22Rv1 (cell line): ENCODE measurements at regions not wholly inside any gene's neighbourhood (a gene's known extent, or its start where the extent isn't known, plus 50 kb on each side); places are given as distances from the start of the nearest gene placed in this dataset.

Experiments
- H3K27ac ChIP-seq: fragments of 450-650 bp; 2 replicates; pipeline ENCODE4 v1.5.1; 2017
- CTCF ChIP-seq: fragments of 450-650 bp; IDR thresholded peaks from 2 replicates; pipeline ENCODE4 v1.5.1; 2017; ENCODE audit warnings: mild to moderate bottlenecking
- ZFX ChIP-seq: fragments of 450-650 bp; IDR thresholded peaks from 2 replicates; pipeline ENCODE4 v1.6.1; 2017; ENCODE audit warnings: antibody characterized with exemption, borderline replicate concordance

DNA sequence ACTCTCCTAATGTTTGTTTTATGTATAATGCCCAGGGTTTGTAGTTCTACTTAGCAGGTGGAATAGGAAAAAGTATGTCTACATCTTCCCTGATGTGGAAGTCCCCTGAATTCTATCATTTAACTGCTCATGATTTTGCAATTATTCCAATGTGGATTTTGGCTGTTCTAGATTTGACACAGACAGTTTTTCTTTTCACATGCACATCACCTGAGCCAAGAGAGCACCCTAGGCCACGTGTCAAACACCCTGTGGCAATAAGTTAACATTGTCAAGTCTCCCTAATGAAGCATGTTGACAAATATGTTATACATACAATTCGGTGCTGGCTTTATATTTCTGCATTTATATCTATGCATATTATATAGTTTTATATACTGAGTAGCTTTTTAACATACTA lies 70.0 kb upstream of the SUCLG2 start:
- no peak for TF ChIP-seq ZFX
- no peak for TF ChIP-seq CTCF
- H3K27ac ChIP-seq: no peak overlapping the region

- H3K27ac ChIP-seq: no peak overlapping the region
- TF ChIP-seq ZFX (no peak), CTCF (no peak)
Measured at GRCh38 chr3:67723863-67724262, 69.5 kb upstream of the SUCLG2 start.

- no peak for TF ChIP-seq ZFX
- no peak for TF ChIP-seq CTCF
- H3K27ac ChIP-seq: no peak overlapping the region
Measured at GRCh38 chr3:67719333-67719732, 64.9 kb upstream of the SUCLG2 start.

- no peak for TF ChIP-seq ZFX
- no peak for TF ChIP-seq CTCF
Measured at GRCh38 chr3:67715971-67716370, 61.6 kb upstream of the SUCLG2 start.

DNA sequence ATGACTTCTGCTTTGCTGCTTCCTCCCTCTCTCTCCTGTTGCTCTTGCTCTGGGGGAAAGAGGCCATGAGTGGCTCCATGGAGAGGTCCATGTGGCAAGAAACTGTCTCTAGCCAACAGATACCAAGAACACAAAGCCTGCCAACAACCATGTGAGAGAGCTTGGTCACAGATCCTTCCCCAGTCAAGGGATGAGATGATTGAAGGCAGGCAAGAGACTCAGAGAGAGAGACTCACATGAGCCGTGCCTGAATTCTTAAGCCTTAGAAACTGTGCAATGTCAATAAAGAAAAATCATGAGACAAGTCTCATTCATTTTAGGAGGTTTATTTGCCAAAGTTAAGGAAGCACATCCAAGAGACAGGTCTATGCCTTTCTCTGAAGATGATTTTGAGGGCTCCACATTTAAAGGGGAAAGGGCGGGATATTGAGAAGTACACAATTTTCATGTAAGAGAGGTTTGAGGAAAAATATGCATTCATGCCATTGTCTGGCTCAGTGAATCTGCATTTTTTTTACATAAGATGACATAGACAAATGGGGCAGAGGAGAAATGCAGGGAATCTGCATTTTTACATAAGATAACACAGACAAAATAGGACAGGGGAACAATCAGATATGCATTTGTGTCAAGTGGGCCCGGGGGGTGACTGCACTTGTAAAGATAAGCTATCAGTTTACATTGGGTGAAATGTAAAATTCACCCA lies 59.5 kb upstream of the SUCLG2 start:
- H3K27ac ChIP-seq: no peak overlapping the region
- TF ChIP-seq ZFX (no peak), CTCF (no peak)

More at GRCh38 chr3:67715971-67716370, 61.6 kb upstream of the SUCLG2 start:
- no peak overlapping the region for H3K27ac ChIP-seq

GRCh38 chr3:67712259-67712658 lies 57.8 kb upstream of the SUCLG2 start:
- no peak overlapping the region for H3K27ac ChIP-seq
- no peak for TF ChIP-seq CTCF

- no peak overlapping the region for H3K27ac ChIP-seq
- TF ChIP-seq ZFX (no peak), CTCF (no peak)
Measured at GRCh38 chr3:67710396-67710795, 56.0 kb upstream of the SUCLG2 start.
